Hepatocyte (in vitro differentiated cells): ENCODE measurements at regions not wholly inside any gene's neighbourhood (a gene's known extent, or its start where the extent isn't known, plus 50 kb on each side); places are given as distances from the start of the nearest gene placed in this dataset.
A peak's percentile ranks its signal among the peaks of the same experiment; 100 is the strongest.

Experiments used
- DNase-seq: peaks from one replicate; pipeline ENCODE4 v3.0.0-alpha.2; 2016; ENCODE audit warnings: low spot score
- H2AFZ ChIP-seq: fragments of 200-600 bp; sonication (generic); 2 replicates; pipeline ENCODE4 v1.6.0; 2016; ENCODE audit warnings: antibody characterized with exemption, mild to moderate bottlenecking
- H3K27ac ChIP-seq: fragments of 200-600 bp; sonication (generic); 2 replicates; pipeline ENCODE4 v1.5.1; 2016; ENCODE audit warnings: mild to moderate bottlenecking
- H3K27me3 ChIP-seq: fragments of 200-600 bp; sonication (generic); 2 replicates; pipeline ENCODE4 v1.6.1; 2016
- H3K36me3 ChIP-seq: fragments of 200-600 bp; sonication (generic); replicated peaks from 2 replicates; pipeline ENCODE4 v1.5.1; 2016; ENCODE audit warnings: low read depth; ENCODE audit not compliant: insufficient read depth
- H3K4me1 ChIP-seq: fragments of 200-600 bp; sonication (generic); 2 replicates; pipeline ENCODE4 v1.5.1; 2016; ENCODE audit warnings: mild to moderate bottlenecking, moderate library complexity; ENCODE audit not compliant: insufficient read depth
- H3K4me2 ChIP-seq: fragments of 200-600 bp; sonication (generic); 2 replicates; pipeline ENCODE4 v1.6.0; 2016
- H3K4me3 ChIP-seq: fragments of 200-600 bp; sonication (generic); 2 replicates; pipeline ENCODE4 v1.5.1; 2016; ENCODE audit warnings: mild to moderate bottlenecking
- H3K79me2 ChIP-seq: fragments of 200-600 bp; sonication (generic); 2 replicates; pipeline ENCODE4 v1.6.0; 2017; ENCODE audit warnings: mild to moderate bottlenecking
- H3K9me2 ChIP-seq: fragments of 200-600 bp; sonication (generic); replicated peaks from 2 replicates; pipeline ENCODE4 v1.6.0; 2017; ENCODE audit warnings: mild to moderate bottlenecking; ENCODE audit not compliant: insufficient read depth
- H3K9me3 ChIP-seq: fragments of 200-600 bp; sonication (generic); 2 replicates; pipeline ENCODE4 v1.5.1; 2016; ENCODE audit warnings: low read depth, mild to moderate bottlenecking
- H4K20me1 ChIP-seq: fragments of 200-600 bp; sonication (generic); 2 replicates; pipeline ENCODE4 v1.6.0; 2016; ENCODE audit warnings: mild to moderate bottlenecking; ENCODE audit not compliant: insufficient read depth, poor library complexity, severe bottlenecking
- CTCF ChIP-seq: fragments of 200-600 bp; sonication (generic); IDR thresholded peaks from 2 replicates; pipeline ENCODE4 v1.5.1; 2016; ENCODE audit warnings: antibody characterized with exemption, mild to moderate bottlenecking; ENCODE audit not compliant: poor library complexity
- EZH2 ChIP-seq: fragments of 200-600 bp; sonication (generic); IDR thresholded peaks from 2 replicates; pipeline ENCODE4 v1.6.1; 2016; ENCODE audit warnings: antibody characterized with exemption, mild to moderate bottlenecking, borderline replicate concordance
- EZH2phosphoT487 ChIP-seq: fragments of 200-600 bp; sonication (generic); IDR thresholded peaks from one replicate; pipeline ENCODE4 v1.6.1; 2018; ENCODE audit warnings: antibody characterized with exemption, mild to moderate bottlenecking, low read depth, moderate library complexity; ENCODE audit not compliant: unreplicated experiment, severe bottlenecking
- WGBS: methylation state at CpG from one replicate; pipeline ENCODE4 v1.1.6; 2016; ENCODE audit warnings: low lambda C conversion rate; ENCODE audit errors: missing lambda C conversion rate; 5-methylcytosine and 5-hydroxymethylcytosine counted together

- Histone ChIP-seq H3K27me3 (peaks cover 5% of the 10 kb centered on the region), H3K27ac (no peak overlapping the region), H3K9me2 (no peaks in the 10 kb centered on the region), H4K20me1 (no peaks in the 10 kb centered on the region), H3K9me3 (no peaks in the 10 kb centered on the region), H2AFZ (no peak overlapping the region), H3K36me3 (no peaks in the 10 kb centered on the region), H3K4me1 (no peaks in the 10 kb centered on the region), H3K4me3 (no peak overlapping the region), H3K79me2 (no peaks in the 10 kb centered on the region), H3K4me2 (no peak overlapping the region)
- no peak for TF ChIP-seq EZH2
- no peak for TF ChIP-seq EZH2phosphoT487
- TF ChIP-seq CTCF, result no peak
- no peak for DNase-seq
- 77% methylated on average over 5 of the region's 5 CpGs for WGBS
Measured at GRCh38 chr12:125530876-125531275, 465.6 kb downstream of the AACS start.

- H3K4me2 ChIP-seq, result no peak overlapping the region
- H3K36me3 ChIP-seq, result no peaks in the 10 kb centered on the region
- H3K9me3 ChIP-seq, result no peaks in the 10 kb centered on the region
- H3K27ac ChIP-seq, result no peak overlapping the region
- H4K20me1 ChIP-seq, result no peaks in the 10 kb centered on the region
- H3K9me2 ChIP-seq, result no peaks in the 10 kb centered on the region
- H3K79me2 ChIP-seq, result no peaks in the 10 kb centered on the region
- no peak for DNase-seq
- TF ChIP-seq CTCF (no peak), EZH2 (no peak), EZH2phosphoT487 (no peak)
- no peaks in the 10 kb centered on the region for H3K4me1 ChIP-seq
- H3K4me3 ChIP-seq, result no peak overlapping the region
- peaks cover 5% of the 10 kb centered on the region for H3K27me3 ChIP-seq
- 90% methylated on average over 7 of the region's 7 CpGs for WGBS
- H2AFZ ChIP-seq, result no peak overlapping the region
Measured at GRCh38 chr12:125531574-125531973, 466.3 kb downstream of the AACS start.

GRCh38 chr12:125533434-125534029, 468.3 kb downstream of the AACS start:
- no peaks in the 10 kb centered on the region for H3K36me3 ChIP-seq
- TF ChIP-seq CTCF (peak; percentile 82), EZH2phosphoT487 (no peak)
- H3K4me3 ChIP-seq, result no peak overlapping the region
- WGBS, result 7% methylated on average over 29 of the region's 29 CpGs
- peak overlapping the region; percentile 65 for H3K4me2 ChIP-seq
- H2AFZ ChIP-seq, result no peak overlapping the region
- DNase-seq, result peak; percentile 76
- H4K20me1 ChIP-seq, result no peaks in the 10 kb centered on the region
- H3K27ac ChIP-seq, result no peak overlapping the region
- no peaks in the 10 kb centered on the region for H3K4me1 ChIP-seq
- no peaks in the 10 kb centered on the region for H3K79me2 ChIP-seq
- H3K9me2 ChIP-seq, result no peaks in the 10 kb centered on the region
- H3K9me3 ChIP-seq, result no peaks in the 10 kb centered on the region
- H3K27me3 ChIP-seq, result peaks cover 5% of the 10 kb centered on the region
